VCaP (cell line): ENCODE measurements at regions not wholly inside any gene's neighbourhood (a gene's known extent, or its start where the extent isn't known, plus 50 kb on each side); places are given as distances from the start of the nearest gene placed in this dataset.

Source experiments
- H3K27ac ChIP-seq: fragments of 450-650 bp; 2 replicates; pipeline ENCODE4 v1.5.1; 2017
- CTCF ChIP-seq: fragments of 450-650 bp; conservative IDR thresholded peaks from 2 replicates; pipeline ENCODE4 v1.5.1; 2017; ENCODE audit warnings: mild to moderate bottlenecking, moderate library complexity

GRCh38 chr10:24054421-24054820 is 154.5 kb upstream of the KIAA1217 start:
- no peak overlapping the region for H3K27ac ChIP-seq
- no peak for TF ChIP-seq CTCF

- TF ChIP-seq CTCF = no peak
- H3K27ac ChIP-seq = no peak overlapping the region
These were observed 128.7 kb upstream of the KIAA1217 start for GRCh38 chr10:24080207-24080606.

DNA sequence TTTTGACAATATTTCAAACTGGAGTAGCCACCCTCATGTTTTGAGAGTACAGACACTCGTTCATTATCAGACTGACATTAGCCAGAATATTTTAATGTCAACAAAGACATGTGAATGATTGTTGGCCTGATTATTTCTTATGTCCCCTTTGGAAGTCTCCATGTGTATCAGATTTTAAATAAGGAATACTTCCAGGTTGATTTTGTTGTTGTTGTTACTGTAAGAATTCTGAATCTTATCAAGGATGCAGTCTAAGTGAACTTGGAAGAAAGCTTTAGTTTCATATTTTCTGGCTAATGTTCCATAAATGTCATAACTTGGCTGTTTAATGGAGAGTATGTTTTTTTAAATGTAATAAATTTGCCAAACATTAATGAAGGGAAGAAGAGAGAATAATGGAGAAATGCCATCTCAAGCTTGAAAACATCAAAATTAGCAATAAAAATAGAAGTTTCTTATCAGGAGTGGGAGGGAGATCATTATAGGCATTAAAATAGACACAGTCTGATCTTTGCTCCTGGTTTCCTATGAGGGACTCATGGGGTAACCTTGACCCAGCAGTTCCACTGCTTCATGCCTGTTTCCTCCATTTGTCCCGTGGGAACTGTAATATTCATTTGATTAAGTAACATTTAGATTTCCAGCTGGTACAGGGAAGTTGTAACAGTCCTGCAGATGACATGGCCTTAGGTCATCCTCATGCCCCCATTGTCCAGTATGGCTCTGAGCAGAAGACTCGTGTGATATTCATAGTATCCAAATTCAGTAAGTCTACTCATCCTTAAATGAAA is 122.4 kb upstream of the KIAA1217 start:
- TF ChIP-seq CTCF = no peak
- no peak overlapping the region for H3K27ac ChIP-seq

GRCh38 chr10:24091256-24091655 is 117.7 kb upstream of the KIAA1217 start:
- no peak for TF ChIP-seq CTCF
- H3K27ac ChIP-seq = no peak overlapping the region

- no peak overlapping the region for H3K27ac ChIP-seq
- no peak for TF ChIP-seq CTCF
These were observed 112.7 kb upstream of the KIAA1217 start for GRCh38 chr10:24096281-24096680.

GRCh38 chr10:24097751-24098207 is 111.2 kb upstream of the KIAA1217 start:
- no peak for TF ChIP-seq CTCF

DNA sequence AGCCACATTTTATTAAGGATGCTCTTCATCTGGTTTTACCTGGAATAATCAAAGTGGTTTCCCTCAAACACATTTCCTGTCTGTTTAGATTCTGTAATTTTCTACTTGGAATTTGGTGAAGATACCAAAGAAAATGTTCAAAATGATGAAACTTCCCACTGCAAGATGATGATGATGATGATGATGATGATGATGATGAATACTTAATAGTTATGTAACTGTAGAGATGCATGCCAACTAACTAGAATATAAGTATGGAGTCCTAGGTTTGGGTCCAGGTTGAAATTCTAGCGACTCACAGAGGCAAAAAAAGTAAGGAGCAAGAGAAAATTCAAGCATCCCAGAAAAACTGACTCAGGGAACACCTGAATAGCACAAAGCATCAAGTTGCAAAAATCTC is 104.0 kb upstream of the KIAA1217 start:
- no peak overlapping the region for H3K27ac ChIP-seq
- TF ChIP-seq CTCF = no peak

More at GRCh38 chr10:24097751-24098207, 111.2 kb upstream of the KIAA1217 start:
- no peak overlapping the region for H3K27ac ChIP-seq
